Hindlimb muscle (tissue), 1 donor: ENCODE measurements at regions not wholly inside any gene's neighbourhood (a gene's known extent, or its start where the extent isn't known, plus 50 kb on each side); places are given as distances from the start of the nearest gene placed in this dataset.

Source experiments
- DNase-seq: peaks from one replicate; pipeline ENCODE4 v3.0.0-alpha.2; 2013

- peak; percentile 55 for DNase-seq
Observed at GRCh38 chr9:16133556-16134227, 580.8 kb downstream of the CCDC171 start.

GRCh38 chr9:16134351-16134750 lies 581.5 kb downstream of the CCDC171 start:
- no peak for DNase-seq

GRCh38 chr9:16135968-16136367 lies 583.1 kb downstream of the CCDC171 start:
- no peak for DNase-seq

- no peak for DNase-seq
Observed at GRCh38 chr9:16136451-16136850, 583.6 kb downstream of the CCDC171 start.

GRCh38 chr9:16136961-16137360 lies 584.1 kb downstream of the CCDC171 start:
- DNase-seq: no peak

GRCh38 chr9:16138561-16139491 lies 586.0 kb downstream of the CCDC171 start:
- peak; percentile 55 for DNase-seq

- DNase-seq: no peak
Observed at GRCh38 chr9:16139774-16140173, 586.9 kb downstream of the CCDC171 start.

- no peak for DNase-seq
Observed at GRCh38 chr9:16143310-16143709, 590.5 kb downstream of the CCDC171 start.

- no peak for DNase-seq
Observed at GRCh38 chr9:16143947-16144890, 591.4 kb downstream of the CCDC171 start.

- no peak for DNase-seq
Observed at GRCh38 chr9:16145196-16145950, 592.5 kb downstream of the CCDC171 start.

- DNase-seq: no peak
Observed at GRCh38 chr9:16147726-16148125, 594.9 kb downstream of the CCDC171 start.

- no peak for DNase-seq
Observed at GRCh38 chr9:16150501-16150900, 597.7 kb downstream of the CCDC171 start.

- DNase-seq: no peak
Observed at GRCh38 chr9:16150938-16151650, 598.3 kb downstream of the CCDC171 start.

GRCh38 chr9:16152276-16153101 lies 599.6 kb downstream of the CCDC171 start:
- no peak for DNase-seq

GRCh38 chr9:16153221-16153620 lies 600.4 kb downstream of the CCDC171 start:
- no peak for DNase-seq

- DNase-seq: no peak
Observed at GRCh38 chr9:16153741-16154140, 600.9 kb downstream of the CCDC171 start.

- peak; percentile 63 for DNase-seq
Observed at GRCh38 chr9:16154521-16155078, 601.8 kb downstream of the CCDC171 start.

GRCh38 chr9:16155878-16156277 lies 603.0 kb downstream of the CCDC171 start:
- DNase-seq: no peak

GRCh38 chr9:16157216-16157615 lies 604.4 kb downstream of the CCDC171 start:
- no peak for DNase-seq

GRCh38 chr9:16157651-16158050 lies 604.8 kb downstream of the CCDC171 start:
- no peak for DNase-seq
